Adipocyte (in vitro differentiated cells): ENCODE measurements at regions not wholly inside any gene's neighbourhood (a gene's known extent, or its start where the extent isn't known, plus 50 kb on each side); places are given as distances from the start of the nearest gene placed in this dataset.
A peak's percentile ranks its signal among the peaks of the same experiment; 100 is the strongest.
"Not testable (repeated sequence)": the region's sequence is repeated elsewhere in the genome, so short reads cannot be mapped to it uniquely, and the experiment has no call there.

Source experiments
- DNase-seq: peaks from one replicate; pipeline ENCODE4 v3.0.0-alpha.2; 2015; ENCODE audit warnings: low read depth
- H3K27me3 ChIP-seq: replicated peaks from 2 replicates; pipeline ENCODE4 v1.7.0; 2013; ENCODE audit warnings: mild to moderate bottlenecking, low read length, moderate library complexity; ENCODE audit not compliant: control insufficient read depth, insufficient read depth
- H3K36me3 ChIP-seq: 2 replicates; pipeline ENCODE4 v1.7.0; 2013; ENCODE audit warnings: low read length, mild to moderate bottlenecking, moderate library complexity; ENCODE audit not compliant: control insufficient read depth, insufficient read depth, severe bottlenecking
- H3K4me1 ChIP-seq: 2 replicates; pipeline ENCODE4 v1.7.0; 2013; ENCODE audit warnings: mild to moderate bottlenecking, low read length, moderate library complexity; ENCODE audit not compliant: control insufficient read depth, insufficient read depth
- H3K4me3 ChIP-seq: 2 replicates; pipeline ENCODE4 v1.7.0; 2013; ENCODE audit warnings: mild to moderate bottlenecking, low read length, moderate library complexity
- H3K9ac ChIP-seq: 2 replicates; pipeline ENCODE4 v1.7.0; 2013; ENCODE audit warnings: mild to moderate bottlenecking, low read length, moderate library complexity
- H3K9me3 ChIP-seq: 2 replicates; pipeline ENCODE4 v1.7.0; 2013; ENCODE audit warnings: mild to moderate bottlenecking, low read length, moderate library complexity; ENCODE audit not compliant: control insufficient read depth

DNA sequence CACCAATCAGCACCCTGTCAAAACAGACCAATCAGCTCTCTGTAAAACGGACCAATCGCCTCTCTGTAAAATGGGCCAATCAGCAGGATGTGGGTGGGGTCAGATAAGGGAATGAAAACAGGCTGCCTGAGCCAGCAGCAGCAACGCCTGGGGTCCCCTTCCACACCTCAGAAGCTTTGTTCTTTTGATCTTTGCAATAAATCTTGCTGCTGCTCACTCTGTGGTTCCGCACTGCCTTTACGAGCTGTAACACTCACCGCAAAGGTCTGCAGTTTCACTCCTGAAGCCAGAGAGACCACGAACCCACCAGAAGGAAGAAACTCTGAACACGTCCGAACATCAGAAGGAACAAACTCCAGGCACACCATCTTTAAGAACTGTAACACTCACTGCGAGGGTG is 251.4 kb downstream of the ZIC4 start:
- not testable (repeated sequence) for H3K9me3 ChIP-seq, DNase-seq, H3K9ac ChIP-seq, H3K36me3 ChIP-seq, H3K4me1 ChIP-seq, H3K27me3 ChIP-seq, H3K4me3 ChIP-seq

DNA sequence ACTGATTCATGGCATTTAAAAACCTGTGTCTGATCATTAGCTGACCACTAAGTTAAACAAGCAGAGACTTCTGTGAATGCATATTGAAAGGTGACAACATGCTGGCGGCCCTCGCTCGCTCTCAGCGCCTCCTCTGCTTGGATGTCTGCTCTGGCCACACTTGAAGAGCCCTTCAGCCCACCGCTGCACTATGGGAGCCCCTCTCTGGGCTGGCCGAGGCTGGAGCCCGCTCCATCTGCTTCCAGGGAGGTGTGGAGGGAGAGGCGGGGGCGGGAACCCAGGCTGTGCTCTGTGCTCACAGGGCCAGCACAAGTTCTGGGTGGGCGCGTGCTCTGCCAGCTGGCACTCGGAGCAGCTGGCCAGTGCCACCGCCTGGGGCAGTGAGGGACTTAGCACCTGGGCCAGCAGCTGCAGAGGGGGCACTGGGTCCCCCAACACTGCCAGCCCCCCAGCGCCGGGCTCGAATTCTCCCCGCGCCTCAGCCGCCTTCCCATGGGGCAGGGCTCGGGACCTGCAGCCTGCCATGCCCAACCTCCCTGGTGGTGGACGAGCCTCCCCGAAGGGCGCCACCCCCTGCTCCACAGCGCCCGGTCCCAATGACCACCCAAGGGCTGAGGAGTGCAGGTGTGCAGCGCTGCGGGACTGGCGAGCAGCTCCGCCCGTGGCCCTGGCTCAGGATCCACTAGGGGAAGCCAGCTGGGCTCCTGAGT is 252.4 kb downstream of the ZIC4 start:
- no peaks in the 10 kb centered on the region for H3K9me3 ChIP-seq
- no peaks in the 10 kb centered on the region for H3K27me3 ChIP-seq
- no peak for DNase-seq
- no peak overlapping the region for H3K4me3 ChIP-seq
- no peaks in the 10 kb centered on the region for H3K4me1 ChIP-seq
- no peak overlapping the region for H3K9ac ChIP-seq
- no peaks in the 10 kb centered on the region for H3K36me3 ChIP-seq

DNA sequence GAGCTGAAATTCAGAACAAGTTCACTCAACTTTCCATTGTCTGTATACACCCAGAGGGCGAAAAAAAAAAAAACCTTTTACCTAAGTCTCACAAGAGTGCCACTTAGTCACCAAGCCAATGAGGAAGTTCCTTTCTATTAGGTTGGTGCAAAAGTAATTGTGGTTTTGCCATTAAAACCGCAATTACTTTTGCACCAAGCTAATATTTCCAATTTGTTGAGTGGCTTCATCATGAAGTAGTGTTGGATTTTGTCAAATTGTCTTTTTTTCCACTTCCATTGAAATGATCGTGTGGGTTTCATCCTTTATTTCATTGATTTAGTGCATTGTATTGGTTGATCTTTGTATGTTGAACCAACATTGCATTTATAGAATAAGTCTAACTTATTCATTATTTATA is 253.9 kb downstream of the ZIC4 start:
- DNase-seq: no peak

DNA sequence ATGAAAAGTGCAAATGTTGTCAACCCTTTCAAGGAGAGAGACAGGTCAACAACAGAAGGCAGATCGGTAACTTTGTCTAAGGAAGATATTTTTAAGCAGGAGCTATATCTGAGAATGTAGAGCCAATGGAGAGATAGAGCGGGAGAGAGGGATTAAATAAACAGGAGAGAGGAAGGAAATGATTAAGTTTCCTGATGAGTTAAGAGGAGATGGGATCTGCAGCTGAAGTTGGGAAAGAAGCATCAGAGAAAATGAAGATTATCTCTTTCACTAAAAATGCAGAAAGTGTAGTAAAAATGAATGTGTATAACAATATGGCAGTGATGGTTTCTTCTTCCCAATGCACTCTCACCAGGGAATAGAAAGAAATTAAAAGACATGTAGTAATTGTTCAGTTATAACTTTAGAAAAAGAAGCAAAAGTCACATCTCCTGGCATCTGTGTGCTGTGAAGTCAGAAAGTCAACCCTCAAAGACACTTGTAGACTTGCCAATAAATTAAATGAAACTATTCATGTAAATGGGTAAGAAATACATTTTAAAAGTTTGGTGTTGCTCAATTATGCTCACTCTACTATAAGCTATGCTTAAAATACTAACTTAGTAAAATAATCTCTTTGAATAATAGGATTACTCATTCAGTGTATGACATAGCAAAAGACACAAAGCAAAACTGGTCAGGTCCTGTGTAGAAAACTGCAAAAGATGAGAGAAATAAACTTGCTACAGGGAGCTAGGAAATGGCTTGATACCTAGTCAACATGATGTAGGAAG is 264.6 kb downstream of the ZIC4 start:
- Histone ChIP-seq H3K4me1 (no peaks in the 10 kb centered on the region), H3K27me3 (no peaks in the 10 kb centered on the region), H3K4me3 (no peak overlapping the region), H3K9me3 (no peaks in the 10 kb centered on the region), H3K9ac (no peak overlapping the region), H3K36me3 (no peaks in the 10 kb centered on the region)
- DNase-seq: no peak

More for the DNA sequence above, 253.9 kb downstream of the ZIC4 start:
- Histone ChIP-seq H3K9me3 (no peaks in the 10 kb centered on the region), H3K36me3 (no peaks in the 10 kb centered on the region), H3K4me3 (no peak overlapping the region), H3K27me3 (no peaks in the 10 kb centered on the region), H3K9ac (no peak overlapping the region), H3K4me1 (no peaks in the 10 kb centered on the region)

DNA sequence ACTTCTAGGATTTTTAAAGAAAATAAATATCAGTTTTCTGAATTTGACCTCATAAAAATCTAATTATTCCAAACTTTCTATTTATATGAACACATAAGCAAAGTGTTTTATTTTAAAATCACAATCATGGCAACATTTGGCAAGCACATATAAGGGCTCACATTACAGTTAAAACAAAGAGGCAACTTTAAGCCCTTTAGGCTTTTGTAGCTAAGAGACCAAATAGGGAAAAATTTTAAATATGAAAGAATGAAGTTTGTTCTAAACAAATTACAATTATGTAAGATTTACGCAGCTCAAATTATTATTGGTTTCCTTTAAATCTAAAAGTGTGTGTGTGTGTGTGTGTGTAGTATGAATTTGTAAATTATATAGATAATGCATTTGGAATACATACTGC is 267.0 kb downstream of the ZIC4 start:
- H3K27me3 ChIP-seq: no peaks in the 10 kb centered on the region
- DNase-seq: peak; percentile 69
- H3K9ac ChIP-seq: no peak overlapping the region
- no peaks in the 10 kb centered on the region for H3K9me3 ChIP-seq
- H3K4me1 ChIP-seq: no peaks in the 10 kb centered on the region
- no peaks in the 10 kb centered on the region for H3K36me3 ChIP-seq
- no peak overlapping the region for H3K4me3 ChIP-seq

DNA sequence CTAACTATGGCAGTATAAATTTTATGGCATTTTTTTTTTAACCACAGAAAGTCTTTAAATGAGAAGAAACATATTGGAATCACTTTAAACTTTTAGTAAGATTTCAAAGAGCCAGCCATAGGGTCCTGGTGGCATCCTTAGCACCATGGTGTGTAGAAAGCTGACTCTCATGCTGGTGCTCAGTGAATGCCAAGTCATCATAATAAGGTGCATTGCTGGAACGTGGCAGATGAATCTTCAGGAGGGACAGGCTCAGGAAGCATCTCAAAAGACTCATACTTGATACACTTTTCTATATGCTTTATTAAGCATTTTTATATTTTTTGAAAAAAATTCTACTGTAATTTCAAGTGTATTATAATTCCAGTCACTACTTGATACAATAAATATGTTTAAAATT is 274.2 kb downstream of the ZIC4 start:
- Histone ChIP-seq H3K4me3 (no peak overlapping the region), H3K27me3 (no peaks in the 10 kb centered on the region), H3K4me1 (peaks cover 5% of the 10 kb centered on the region), H3K9me3 (no peaks in the 10 kb centered on the region), H3K9ac (no peak overlapping the region), H3K36me3 (no peaks in the 10 kb centered on the region)
- no peak for DNase-seq

DNA sequence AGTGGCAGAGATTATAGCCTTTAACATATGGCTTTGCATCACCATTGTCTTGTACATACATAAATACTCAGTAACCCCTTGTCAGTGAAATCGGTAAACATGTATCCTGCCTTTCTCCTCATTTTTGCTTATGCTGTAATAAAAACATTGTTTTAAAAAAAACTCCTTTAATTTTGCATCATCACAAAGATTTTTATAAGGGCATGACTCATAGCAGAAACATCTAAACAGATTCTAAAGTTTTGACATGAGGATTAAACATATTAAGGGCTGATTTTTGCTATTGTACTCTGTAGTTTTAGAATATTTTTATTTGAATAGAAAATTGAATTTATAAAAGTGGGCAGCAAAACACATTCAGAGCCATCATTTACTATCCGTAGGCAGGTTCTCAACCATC is 275.9 kb downstream of the ZIC4 start:
- Histone ChIP-seq H3K4me3 (no peak overlapping the region), H3K9ac (no peak overlapping the region), H3K4me1 (peaks cover 5% of the 10 kb centered on the region), H3K9me3 (no peaks in the 10 kb centered on the region), H3K27me3 (no peaks in the 10 kb centered on the region), H3K36me3 (no peaks in the 10 kb centered on the region)
- peak; percentile 62 for DNase-seq

DNA sequence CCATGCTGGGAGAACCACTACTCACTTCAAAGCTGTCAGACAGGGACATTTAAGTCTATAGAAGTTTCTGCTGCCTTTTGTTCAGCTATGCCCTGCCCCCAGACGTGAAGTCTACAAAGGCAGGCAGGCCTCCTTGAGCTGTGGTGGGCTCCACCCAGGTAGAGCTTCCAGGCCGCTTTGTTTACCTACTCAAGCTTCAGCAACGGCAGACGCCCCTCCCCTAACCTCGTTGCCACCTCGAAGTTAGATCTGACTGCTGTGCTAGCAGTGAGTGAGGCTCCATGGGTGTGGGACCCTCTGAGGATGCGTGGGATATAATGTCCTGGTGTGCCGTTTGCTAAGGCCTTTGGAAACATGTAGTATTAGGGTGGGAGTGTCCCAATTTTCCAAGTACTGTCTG is 276.7 kb downstream of the ZIC4 start:
- no peaks in the 10 kb centered on the region for H3K27me3 ChIP-seq
- no peak for DNase-seq
- no peak overlapping the region for H3K9ac ChIP-seq
- H3K4me1 ChIP-seq: peaks cover 5% of the 10 kb centered on the region
- H3K4me3 ChIP-seq: no peak overlapping the region
- no peaks in the 10 kb centered on the region for H3K9me3 ChIP-seq
- H3K36me3 ChIP-seq: no peaks in the 10 kb centered on the region

DNA sequence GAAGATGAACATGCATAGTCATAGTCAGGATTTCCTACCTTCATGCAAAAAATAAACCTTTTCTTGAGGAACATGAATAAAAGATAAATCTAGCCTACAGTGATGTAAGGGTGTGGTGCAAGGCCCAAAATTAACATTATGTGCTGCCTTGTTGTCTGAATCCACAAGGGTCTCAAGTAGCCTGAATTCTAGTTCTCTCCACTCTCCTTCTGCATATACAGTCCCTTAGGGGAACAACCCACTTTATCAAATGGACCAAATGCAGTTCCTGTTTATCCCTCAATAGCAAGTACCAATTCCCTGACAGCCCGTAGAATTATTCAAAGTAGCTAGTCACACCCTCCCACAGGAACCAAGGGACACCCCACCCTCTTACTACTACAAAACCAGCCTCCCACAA is 284.0 kb downstream of the ZIC4 start:
- no peak for DNase-seq
- Histone ChIP-seq H3K4me1 (no peaks in the 10 kb centered on the region), H3K9me3 (no peaks in the 10 kb centered on the region), H3K9ac (no peak overlapping the region), H3K27me3 (no peaks in the 10 kb centered on the region), H3K4me3 (no peak overlapping the region), H3K36me3 (no peaks in the 10 kb centered on the region)

DNA sequence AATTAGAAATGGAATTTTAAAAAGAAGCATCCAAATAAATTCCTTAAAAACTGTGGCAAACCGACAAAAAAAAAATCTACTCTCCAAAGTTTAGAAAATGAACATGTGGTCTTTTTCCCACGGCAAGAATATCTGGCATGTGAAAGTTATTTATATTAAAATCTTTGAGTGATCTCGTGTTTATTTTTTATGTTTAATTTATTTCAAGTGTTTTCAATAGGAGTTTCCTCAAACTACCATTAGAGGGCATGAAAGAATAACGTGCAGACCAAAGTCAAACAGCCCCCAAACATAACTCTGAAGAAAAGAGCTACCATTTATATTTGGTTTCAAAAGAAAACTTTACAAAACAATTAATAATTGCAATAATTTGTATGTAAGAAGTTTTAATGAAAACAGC is 286.4 kb downstream of the ZIC4 start:
- DNase-seq: peak; percentile 72

DNA sequence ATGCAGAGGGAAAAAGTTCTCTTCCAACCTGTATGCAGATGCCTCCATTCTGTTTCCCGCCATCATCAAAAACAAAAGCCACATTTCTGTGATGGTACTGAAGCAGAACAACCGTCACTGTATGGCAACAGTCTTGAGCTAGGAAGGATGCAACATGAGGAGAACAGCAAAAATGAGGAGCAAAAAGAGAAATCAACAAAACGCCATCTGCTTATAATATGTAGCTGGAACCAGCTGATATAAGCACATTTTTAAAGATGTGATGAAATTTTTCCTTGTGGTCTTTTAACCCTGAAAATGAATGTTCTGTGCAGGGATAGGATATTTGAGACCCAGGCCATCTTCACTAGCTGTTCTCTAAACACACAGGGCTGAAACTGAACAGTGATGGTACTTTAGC is 287.0 kb downstream of the ZIC4 start:
- H3K4me3 ChIP-seq: no peak overlapping the region
- H3K27me3 ChIP-seq: no peaks in the 10 kb centered on the region
- H3K9me3 ChIP-seq: no peaks in the 10 kb centered on the region
- H3K36me3 ChIP-seq: no peaks in the 10 kb centered on the region
- H3K9ac ChIP-seq: no peak overlapping the region
- peak; percentile 17 for DNase-seq
- H3K4me1 ChIP-seq: no peaks in the 10 kb centered on the region

More for the DNA sequence above, 286.4 kb downstream of the ZIC4 start:
- Histone ChIP-seq H3K27me3 (no peaks in the 10 kb centered on the region), H3K9me3 (no peaks in the 10 kb centered on the region), H3K4me3 (no peak overlapping the region), H3K4me1 (no peaks in the 10 kb centered on the region), H3K36me3 (no peaks in the 10 kb centered on the region), H3K9ac (no peak overlapping the region)
